ENCODE measurements at regions not wholly inside any gene's neighbourhood (a gene's known extent, or its start where the extent isn't known, plus 50 kb on each side); places are given as distances from the start of the nearest gene placed in this dataset.
A peak's percentile ranks its signal among the peaks of the same experiment; 100 is the strongest.
"Not testable (repeated sequence)": the region's sequence is repeated elsewhere in the genome, so short reads cannot be mapped to it uniquely, and the experiment has no call there.

- not testable (repeated sequence) for H3K36me3 ChIP-seq (ENCODE audit: control insufficient read depth, insufficient read depth, low read length); H3K27ac ChIP-seq; H3K9ac ChIP-seq; H3K4me3 ChIP-seq (ENCODE audit: low read depth, low read length); H3K4me1 ChIP-seq; H3K9me3 ChIP-seq (ENCODE audit: control insufficient read depth, low read length); H3K79me2 ChIP-seq; H3K4me2 ChIP-seq (ENCODE audit: low read length); H3K27me3 ChIP-seq (ENCODE audit: control insufficient read depth, insufficient read depth, low read length); H2AFZ ChIP-seq
These were observed 122.1 kb downstream of the SPAG6 start for GRCh38 chr10:22467393-22467792.

GRCh38 chr10:22468570-22469320 lies 123.4 kb downstream of the SPAG6 start:
- Histone ChIP-seq H3K4me3 (ENCODE audit: low read depth, low read length) (no peak overlapping the region), H3K9me3 (ENCODE audit: control insufficient read depth, low read length) (no peaks in the 10 kb centered on the region), H3K4me2 (ENCODE audit: low read length) (no peak overlapping the region), H3K27ac (no peak overlapping the region), H3K4me1 (no peaks in the 10 kb centered on the region), H2AFZ (no peak overlapping the region), H3K36me3 (ENCODE audit: control insufficient read depth, insufficient read depth, low read length) (no peaks in the 10 kb centered on the region), H3K9ac (no peak overlapping the region), H3K79me2 (no peaks in the 10 kb centered on the region), H3K27me3 (ENCODE audit: control insufficient read depth, insufficient read depth, low read length) (no peaks in the 10 kb centered on the region)
- no peak for TF ChIP-seq CTCF (IDR thresholded peaks at IDR 0.05)

- H3K36me3 ChIP-seq (ENCODE audit: control insufficient read depth, insufficient read depth, low read length), result no peaks in the 10 kb centered on the region
- H3K9ac ChIP-seq, result no peak overlapping the region
- H3K27me3 ChIP-seq (ENCODE audit: control insufficient read depth, insufficient read depth, low read length), result peaks cover 17% of the 10 kb centered on the region
- H3K79me2 ChIP-seq, result no peaks in the 10 kb centered on the region
- H3K4me1 ChIP-seq, result no peaks in the 10 kb centered on the region
- H3K4me3 ChIP-seq (ENCODE audit: low read depth, low read length), result no peak overlapping the region
- H3K27ac ChIP-seq, result no peak overlapping the region
- no peak overlapping the region for H2AFZ ChIP-seq
- H3K4me2 ChIP-seq (ENCODE audit: low read length), result no peak overlapping the region
- no peaks in the 10 kb centered on the region for H3K9me3 ChIP-seq (ENCODE audit: control insufficient read depth, low read length)
- TF ChIP-seq CTCF (IDR thresholded peaks at IDR 0.05), result no peak
These were observed 127.7 kb downstream of the SPAG6 start for GRCh38 chr10:22473044-22473443.

GRCh38 chr10:22473459-22473858 lies 128.2 kb downstream of the SPAG6 start:
- no peak for TF ChIP-seq CTCF (IDR thresholded peaks at IDR 0.05)
- Histone ChIP-seq H3K4me3 (ENCODE audit: low read depth, low read length) (no peak overlapping the region), H3K27ac (no peak overlapping the region), H3K4me2 (ENCODE audit: low read length) (no peak overlapping the region), H3K4me1 (no peaks in the 10 kb centered on the region), H3K9ac (no peak overlapping the region), H3K27me3 (ENCODE audit: control insufficient read depth, insufficient read depth, low read length) (peaks cover 17% of the 10 kb centered on the region), H3K36me3 (ENCODE audit: control insufficient read depth, insufficient read depth, low read length) (no peaks in the 10 kb centered on the region), H3K79me2 (no peaks in the 10 kb centered on the region), H3K9me3 (ENCODE audit: control insufficient read depth, low read length) (no peaks in the 10 kb centered on the region), H2AFZ (no peak overlapping the region)

GRCh38 chr10:22475651-22476600 lies 130.6 kb downstream of the SPAG6 start:
- Histone ChIP-seq H3K9me3 (ENCODE audit: control insufficient read depth, low read length) (no peaks in the 10 kb centered on the region), H3K36me3 (ENCODE audit: control insufficient read depth, insufficient read depth, low read length) (no peaks in the 10 kb centered on the region), H3K79me2 (no peaks in the 10 kb centered on the region), H3K4me1 (no peaks in the 10 kb centered on the region), H2AFZ (peak overlapping the region; percentile 53), H3K4me3 (ENCODE audit: low read depth, low read length) (no peak overlapping the region), H3K9ac (no peak overlapping the region), H3K27me3 (ENCODE audit: control insufficient read depth, insufficient read depth, low read length) (peaks cover 17% of the 10 kb centered on the region), H3K4me2 (ENCODE audit: low read length) (peak overlapping the region; percentile 48), H3K27ac (no peak overlapping the region)
- no peak for TF ChIP-seq CTCF (IDR thresholded peaks at IDR 0.05)

All from parathyroid adenoma (tissue), 2 donors.